ENCODE measurements at regions not wholly inside any gene's neighbourhood (a gene's known extent, or its start where the extent isn't known, plus 50 kb on each side); places are given as distances from the start of the nearest gene placed in this dataset.

- Histone ChIP-seq H3K4me1 (no peaks in the 10 kb centered on the region), H3K27me3 (no peaks in the 10 kb centered on the region), H3K4me3 (no peak overlapping the region), H3K36me3 (no peaks in the 10 kb centered on the region), H3K27ac (no peak overlapping the region), H3K9me3 (no peaks in the 10 kb centered on the region)
- no peak for TF ChIP-seq CTCF (IDR thresholded peaks at IDR 0.05)
- DNase-seq (ENCODE audit: low spot score): no peak
Measured at GRCh38 chr20:10783707-10784553, 110.1 kb upstream of the JAG1 start.

GRCh38 chr20:10784554-10785183 is 110.9 kb upstream of the JAG1 start:
- Histone ChIP-seq H3K4me3 (no peak overlapping the region), H3K9me3 (no peaks in the 10 kb centered on the region), H3K27ac (no peak overlapping the region), H3K27me3 (no peaks in the 10 kb centered on the region), H3K36me3 (no peaks in the 10 kb centered on the region), H3K4me1 (no peaks in the 10 kb centered on the region)
- TF ChIP-seq CTCF (IDR thresholded peaks at IDR 0.05): no peak
- DNase-seq (ENCODE audit: low spot score): no peak

- DNase-seq (ENCODE audit: low spot score): no peak
- no peaks in the 10 kb centered on the region for H3K27me3 ChIP-seq
Measured at GRCh38 chr20:10786678-10787077, 112.9 kb upstream of the JAG1 start.

GRCh38 chr20:10788055-10788454 is 114.3 kb upstream of the JAG1 start:
- TF ChIP-seq CTCF (IDR thresholded peaks at IDR 0.05): no peak
- no peaks in the 10 kb centered on the region for H3K4me1 ChIP-seq
- DNase-seq (ENCODE audit: low spot score): no peak
- no peaks in the 10 kb centered on the region for H3K36me3 ChIP-seq
- H3K9me3 ChIP-seq: no peaks in the 10 kb centered on the region
- no peak overlapping the region for H3K4me3 ChIP-seq
- H3K27me3 ChIP-seq: no peaks in the 10 kb centered on the region
- no peak overlapping the region for H3K27ac ChIP-seq

More at GRCh38 chr20:10786678-10787077, 112.9 kb upstream of the JAG1 start:
- Histone ChIP-seq H3K36me3 (no peaks in the 10 kb centered on the region), H3K4me1 (no peaks in the 10 kb centered on the region), H3K4me3 (no peak overlapping the region), H3K27ac (no peak overlapping the region), H3K9me3 (no peaks in the 10 kb centered on the region)
- no peak for TF ChIP-seq CTCF (IDR thresholded peaks at IDR 0.05)

- H3K27ac ChIP-seq: no peak overlapping the region
- no peaks in the 10 kb centered on the region for H3K36me3 ChIP-seq
- no peak for TF ChIP-seq CTCF (IDR thresholded peaks at IDR 0.05)
- no peak overlapping the region for H3K4me3 ChIP-seq
- no peaks in the 10 kb centered on the region for H3K4me1 ChIP-seq
- H3K9me3 ChIP-seq: no peaks in the 10 kb centered on the region
- DNase-seq (ENCODE audit: low spot score): peak; percentile 69
- no peaks in the 10 kb centered on the region for H3K27me3 ChIP-seq
Measured at GRCh38 chr20:10788877-10789276, 115.1 kb upstream of the JAG1 start.

All from right atrium auricular region (tissue), 2 donors.